ENCODE measurements at regions not wholly inside any gene's neighbourhood (a gene's known extent, or its start where the extent isn't known, plus 50 kb on each side); places are given as distances from the start of the nearest gene placed in this dataset.

- no peak overlapping the region for H2BK5ac ChIP-seq (ENCODE audit: low read depth, low read length, poor library complexity, severe bottlenecking)
- H4K91ac ChIP-seq (ENCODE audit: insufficient read depth, low read depth, low read length) = no peak overlapping the region
- H3K14ac ChIP-seq (replicated peaks; ENCODE audit: low read depth, low read length) = no peak overlapping the region
- H3K9ac ChIP-seq (ENCODE audit: low read depth, low read length) = no peak overlapping the region
- H3K27me3 ChIP-seq (ENCODE audit: control insufficient read depth, insufficient read depth, low read length) = no peaks in the 10 kb centered on the region
- H3K4me2 ChIP-seq (ENCODE audit: low read depth, low read length) = no peak overlapping the region
- H3K4me3 ChIP-seq (ENCODE audit: insufficient read depth, low read depth, low read length) = no peak overlapping the region
- no peaks in the 10 kb centered on the region for H3K4me1 ChIP-seq (ENCODE audit: control insufficient read depth, insufficient read depth, low read length)
- no peaks in the 10 kb centered on the region for H3K36me3 ChIP-seq (ENCODE audit: control insufficient read depth, insufficient read depth, low read length)
- CTCF ChIA-PET = no interaction called here
- in situ Hi-C loops (cut with MboI; ENCODE audit: low sequenced_read_pairs) = no loop called here
- H2BK120ac ChIP-seq (ENCODE audit: low read depth, low read length) = no peak overlapping the region
- no peak overlapping the region for H2AK9ac ChIP-seq (replicated peaks; ENCODE audit: low read depth, low read length, poor library complexity)
- H3K23ac ChIP-seq (ENCODE audit: low read depth, low read length) = no peak overlapping the region
- peaks cover 25% of the 10 kb centered on the region for H3K9me3 ChIP-seq (ENCODE audit: control insufficient read depth, insufficient read depth, low read length)
- no peak overlapping the region for H2BK20ac ChIP-seq (ENCODE audit: low read depth, low read length)
- intact Hi-C loops (cut with micrococcal nuclease) = no loop called here
- H2BK15ac ChIP-seq (ENCODE audit: low read depth, low read length) = no peak overlapping the region
- no peak overlapping the region for H3K56ac ChIP-seq (ENCODE audit: extremely low read depth, insufficient read depth, low read length)
- H4K5ac ChIP-seq (ENCODE audit: low read depth, low read length) = no peak overlapping the region
- H3K18ac ChIP-seq (ENCODE audit: low read depth, low read length) = no peak overlapping the region
- TF ChIP-seq POLR2A (IDR thresholded peaks at IDR 0.05; ENCODE audit: low read depth, low read length) = no peak
- no peak for TF ChIP-seq CTCF (conservative IDR thresholded peaks at IDR 0.05; ENCODE audit: low read depth, low read length)
- no peak for TF ChIP-seq RAD21 (IDR thresholded peaks at IDR 0.05; ENCODE audit: low read length)
- no peak for TF ChIP-seq ELK1 (IDR thresholded peaks at IDR 0.05; ENCODE audit: borderline replicate concordance, low read depth, low read length)
- TF ChIP-seq NFE2L2 (IDR thresholded peaks at IDR 0.05; ENCODE audit: low read depth, low read length) = no peak
- TF ChIP-seq USF2 (IDR thresholded peaks at IDR 0.05; ENCODE audit: low read depth, low read length) = no peak
- TF ChIP-seq MAFK (IDR thresholded peaks at IDR 0.05; ENCODE audit: low read depth, low read length) = no peak
- TF ChIP-seq MXI1 (IDR thresholded peaks at IDR 0.05; ENCODE audit: borderline replicate concordance, low read depth, low read length) = no peak
- no peak for TF ChIP-seq RFX5 (IDR thresholded peaks at IDR 0.05; ENCODE audit: low read depth, low read length)
- no peak for TF ChIP-seq CEBPB (IDR thresholded peaks at IDR 0.05; ENCODE audit: low read depth, low read length)
- no peak for ATAC-seq (ENCODE audit: low read depth)
- no peak overlapping the region for H2AFZ ChIP-seq (replicated peaks; ENCODE audit: low read length, poor library complexity)
- H4K20me1 ChIP-seq (ENCODE audit: insufficient read depth, low read length) = no peaks in the 10 kb centered on the region
- WGBS, 2 experiments (ENCODE audit: extremely low coverage in 2 of 2, insufficient read length in 1 of 2) = no CpG with 5 or more reads among the region's 2 CpGs
- dilution Hi-C loops (cut with HindIII; ENCODE audit: low sequenced_read_pairs, unreplicated experiment) = no loop called here
- no peak overlapping the region for H3K27ac ChIP-seq (ENCODE audit: insufficient read depth, low read length)
- no peaks in the 10 kb centered on the region for H3K79me1 ChIP-seq (ENCODE audit: low read depth in 1 of 2, low read length in 2 of 2)
- H3K4ac ChIP-seq (ENCODE audit: low read depth, low read length) = no peak overlapping the region
- POLR2A ChIA-PET (ENCODE audit: unreplicated experiment) = no interaction called here
- H3K9me1 ChIP-seq (ENCODE audit: insufficient read depth, low read length) = no peaks in the 10 kb centered on the region
- H2AK5ac ChIP-seq (ENCODE audit: low read depth, low read length) = no peak overlapping the region
- BruUV-seq (replicated peaks) = no TSS peak
- H4K8ac ChIP-seq (ENCODE audit: low read depth in 2 of 2, low read length in 2 of 2) = no peak overlapping the region
- DNase-seq = no peak
Observed at GRCh38 chr16:6916946-6917345, 415.7 kb upstream of the RBFOX1 start.
